ENCODE measurements at regions not wholly inside any gene's neighbourhood (a gene's known extent, or its start where the extent isn't known, plus 50 kb on each side); places are given as distances from the start of the nearest gene placed in this dataset.

DNA sequence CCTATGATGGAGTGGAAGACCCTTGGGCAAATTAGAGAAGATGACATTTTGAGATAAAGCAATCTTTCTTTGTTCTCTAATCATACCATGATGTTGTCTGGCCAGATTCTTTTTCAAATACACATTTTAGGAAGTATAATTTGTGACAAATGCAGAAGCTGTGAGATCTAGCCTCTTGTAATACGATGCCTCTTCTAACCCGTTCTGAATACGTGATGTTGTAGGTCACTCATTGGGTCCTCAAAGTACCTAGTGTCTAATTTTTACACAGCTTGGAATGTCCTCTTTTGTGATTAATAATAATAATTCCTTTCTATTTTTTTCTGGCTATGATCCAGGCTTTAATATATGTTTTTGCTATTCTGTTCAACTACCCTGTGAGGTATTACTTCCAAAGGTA lies 502.7 kb downstream of the NUF2 start:
- no peak for DNase-seq

DNA sequence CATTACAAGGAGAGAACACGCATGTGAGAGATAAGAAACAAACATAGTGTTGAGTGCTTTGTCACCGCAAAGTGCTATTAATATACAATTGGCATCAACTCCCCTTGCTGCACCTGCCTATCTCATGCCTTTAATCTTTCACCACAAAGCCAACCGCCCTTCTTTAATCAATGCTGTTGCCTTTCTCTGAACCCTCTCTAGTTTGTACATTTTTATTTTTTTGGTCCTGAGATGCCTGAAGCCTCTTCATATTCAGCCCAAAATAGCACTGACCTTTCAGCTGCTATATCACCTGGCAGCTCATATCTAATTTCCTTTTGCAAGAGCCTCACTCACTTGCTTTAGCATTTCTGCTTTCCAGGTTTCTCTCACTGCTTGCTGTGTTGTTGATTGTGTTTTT lies 504.7 kb downstream of the NUF2 start:
- DNase-seq = peak; percentile 97

DNA sequence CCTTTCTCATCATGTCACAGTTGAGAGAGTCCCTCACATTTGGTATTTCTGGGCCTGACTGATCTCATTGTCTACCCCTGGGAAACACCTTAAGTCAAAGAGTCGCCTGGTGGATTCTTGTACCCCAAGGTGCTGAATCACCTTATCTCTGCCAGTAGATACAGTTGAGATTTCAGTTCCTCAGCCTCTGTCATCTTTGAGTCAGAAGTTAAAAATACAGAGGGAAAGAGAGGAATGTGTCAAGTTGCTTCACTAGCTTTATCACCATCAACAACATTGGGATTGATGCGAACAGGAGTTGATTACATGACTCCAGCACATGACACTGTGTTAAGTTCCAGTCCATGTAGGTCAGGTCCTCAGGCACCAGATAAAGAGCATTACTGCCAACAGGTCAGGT lies 513.0 kb downstream of the NUF2 start:
- DNase-seq = no peak

DNA sequence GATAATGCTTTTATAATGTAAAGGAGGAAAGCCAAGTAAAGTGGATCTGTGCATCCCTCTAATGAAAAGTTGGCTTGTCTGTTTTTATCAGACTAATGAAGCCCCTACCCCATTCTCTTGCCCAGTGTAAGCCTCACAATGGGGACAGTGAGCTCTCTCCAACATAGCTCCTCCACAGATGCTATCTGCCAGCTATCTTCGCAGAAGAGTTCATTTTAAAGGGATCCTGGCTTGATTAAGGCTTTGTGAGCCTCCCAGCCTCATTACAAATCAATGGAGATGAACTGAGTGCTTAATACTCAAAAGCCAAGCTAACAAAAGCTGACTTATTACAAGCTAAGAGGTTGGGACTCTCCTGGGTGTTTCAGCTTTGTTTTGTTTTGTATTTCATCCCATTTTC lies 514.7 kb downstream of the NUF2 start:
- DNase-seq = no peak

DNA sequence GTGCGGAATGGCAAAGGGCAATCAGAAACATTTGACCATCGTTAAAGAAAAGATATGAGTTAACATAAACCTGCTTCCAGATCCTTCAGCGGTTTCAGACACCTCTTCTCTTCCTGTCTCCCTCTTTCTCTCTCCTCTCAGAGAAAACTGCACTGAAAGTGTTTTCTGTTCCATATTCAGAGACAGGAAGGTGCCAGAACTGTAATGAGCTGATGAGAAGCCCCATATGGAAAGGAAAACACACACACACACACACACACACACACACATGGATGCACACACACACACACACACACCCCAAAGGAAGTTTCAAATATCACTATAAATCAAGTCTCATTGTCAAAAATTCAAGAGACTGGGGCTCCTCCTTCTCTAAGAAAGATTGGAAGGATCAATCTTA lies 515.5 kb downstream of the NUF2 start:
- DNase-seq = no peak

DNA sequence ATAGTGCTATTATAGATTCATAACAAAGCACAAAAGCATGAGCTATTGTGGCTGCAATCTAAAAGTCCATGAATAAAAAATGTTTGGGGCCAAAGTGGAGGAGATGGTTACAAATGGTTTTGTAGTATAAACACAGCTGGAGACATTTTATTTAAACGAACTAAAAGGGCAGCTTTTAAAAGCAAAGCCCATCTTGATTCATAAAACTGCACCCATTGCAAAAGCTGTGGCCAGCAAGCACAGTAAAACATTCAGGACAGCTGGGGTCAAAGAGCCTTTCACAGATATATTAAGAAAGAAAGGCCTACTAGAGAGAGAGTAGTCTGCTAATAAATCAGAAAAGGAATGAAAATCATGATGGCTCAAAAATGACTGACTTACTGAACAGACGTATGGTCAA lies 520.8 kb downstream of the NUF2 start:
- DNase-seq = no peak

DNA sequence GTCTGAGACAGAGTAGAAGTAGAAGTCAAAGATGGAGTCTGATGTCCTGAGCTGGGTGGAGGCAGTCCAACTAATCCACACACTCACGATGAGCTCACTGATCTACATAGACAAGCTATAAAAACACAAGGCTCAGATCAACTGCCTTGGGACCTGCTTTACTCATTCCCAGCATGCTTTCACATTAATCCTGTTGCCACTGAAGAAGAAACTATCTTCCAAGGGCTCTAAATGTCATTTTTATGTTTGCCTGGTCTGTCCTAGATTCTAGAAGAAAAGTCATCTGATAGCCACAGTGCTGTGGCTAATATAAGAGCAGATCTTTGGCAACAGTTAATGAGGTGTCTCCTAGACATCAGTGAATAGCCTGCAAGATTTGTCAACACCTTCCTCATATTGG lies 522.7 kb downstream of the NUF2 start:
- no peak for DNase-seq

DNA sequence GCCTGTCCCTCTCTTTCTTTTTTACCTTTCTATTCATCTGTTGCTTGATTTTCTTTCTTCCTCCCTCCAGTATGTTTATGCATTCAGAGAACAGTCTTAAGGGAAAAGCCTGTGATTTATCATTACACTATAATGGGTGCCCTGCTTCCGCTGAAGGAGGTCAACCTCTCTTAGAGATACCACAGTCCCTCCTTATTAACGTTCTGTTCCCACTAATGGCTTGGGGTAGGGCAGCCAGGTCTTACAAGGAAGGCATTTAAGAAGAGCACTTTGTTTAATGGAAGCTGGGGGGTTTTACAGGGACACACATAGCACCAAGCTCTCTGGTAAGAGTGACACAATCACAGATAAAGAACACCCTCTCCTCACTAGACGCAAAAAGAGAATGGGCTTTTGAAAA lies 523.5 kb downstream of the NUF2 start:
- DNase-seq = no peak

DNA sequence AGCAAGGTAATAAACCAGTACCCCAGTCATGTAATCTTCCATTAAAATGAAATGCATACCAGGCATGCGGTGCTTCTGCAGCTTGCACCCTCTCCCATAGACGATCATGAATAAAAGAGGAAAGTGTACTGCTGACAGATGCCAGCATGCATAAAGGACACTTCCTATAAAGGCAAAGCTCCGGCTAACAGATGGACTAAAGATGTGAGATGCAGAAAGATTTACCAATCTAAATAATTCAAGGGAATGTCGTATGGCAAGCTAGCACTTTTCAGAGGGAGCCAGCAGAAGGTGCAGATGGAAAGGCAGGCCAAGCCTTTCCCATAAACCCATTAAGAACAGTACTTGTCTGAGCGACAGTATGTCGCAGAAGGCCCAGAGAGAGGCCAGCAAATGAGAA lies 542.0 kb downstream of the NUF2 start:
- DNase-seq = no peak

DNA sequence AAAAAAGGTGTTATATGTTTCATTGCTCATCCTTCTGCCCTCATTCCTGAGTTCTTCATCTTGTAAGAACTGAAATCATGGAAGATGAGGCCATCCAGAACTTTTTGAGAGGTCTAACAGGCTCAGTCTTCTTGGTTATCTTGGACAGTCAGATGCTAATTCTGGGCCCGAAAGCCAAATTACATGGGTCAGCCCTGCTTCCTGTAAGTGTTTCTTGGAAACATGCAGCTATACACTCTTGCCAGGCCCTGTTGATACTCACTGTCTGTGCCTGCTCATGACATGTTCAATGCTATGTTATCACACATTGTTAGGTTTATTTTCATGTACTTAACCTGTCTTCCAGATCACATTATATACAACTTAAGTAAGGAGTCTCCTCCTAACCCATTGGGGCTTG lies 542.5 kb downstream of the NUF2 start:
- no peak for DNase-seq

DNA sequence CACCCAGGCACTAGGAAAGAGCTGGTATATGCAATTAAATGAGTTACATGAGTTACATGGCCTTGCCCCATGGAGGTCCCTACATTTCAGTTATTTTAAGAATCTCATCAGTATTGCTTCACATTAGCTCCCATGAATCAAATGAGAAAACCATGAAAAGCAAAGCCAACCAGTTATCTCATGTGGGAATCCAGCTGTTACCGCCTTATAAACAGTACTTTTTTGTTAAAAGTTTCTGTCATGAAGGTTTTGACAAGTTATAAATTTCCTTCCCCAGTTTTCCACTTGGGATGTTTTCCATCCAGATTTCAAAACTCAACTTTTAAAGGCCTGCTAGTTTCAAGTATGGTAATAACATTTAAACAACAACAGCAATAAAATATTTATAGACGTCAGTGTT lies 544.8 kb downstream of the NUF2 start:
- no peak for DNase-seq

DNA sequence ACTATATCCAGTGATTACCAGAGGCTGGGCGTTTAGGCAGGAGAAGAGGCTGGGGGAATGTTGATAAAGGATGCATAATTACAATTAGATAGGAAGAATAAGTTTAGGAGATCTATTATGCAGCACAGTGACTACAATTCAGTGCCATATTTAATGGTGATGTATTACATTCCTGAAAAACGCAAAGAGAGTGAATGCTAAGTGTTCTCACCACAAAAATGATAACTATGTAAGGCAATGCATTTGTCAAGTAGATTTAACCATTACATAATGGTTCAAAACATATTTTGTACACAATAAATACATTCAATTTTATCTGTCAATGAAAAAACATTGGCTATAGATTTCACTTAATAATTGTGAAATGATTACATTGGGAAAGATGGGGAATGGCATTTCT lies 548.9 kb downstream of the NUF2 start:
- DNase-seq = no peak

DNA sequence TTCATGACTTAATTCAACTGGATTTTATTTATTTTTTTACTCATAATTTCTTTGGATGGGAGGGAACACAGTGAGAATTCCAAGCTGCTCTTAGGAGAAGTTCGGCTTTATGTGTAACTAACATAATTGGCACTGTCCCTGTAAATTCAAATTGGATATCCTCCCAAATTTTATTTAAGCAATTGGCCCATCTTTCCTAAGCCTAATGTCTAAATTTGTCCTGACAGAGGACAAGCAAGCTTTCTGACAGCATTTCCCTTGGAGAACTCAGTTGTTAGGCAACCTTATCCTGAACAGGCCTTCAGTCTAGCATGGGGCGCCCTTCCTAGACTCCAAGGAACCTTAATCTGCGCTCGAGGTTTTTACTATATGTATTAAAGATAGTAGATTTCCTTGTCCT lies 550.3 kb downstream of the NUF2 start:
- DNase-seq = no peak

DNA sequence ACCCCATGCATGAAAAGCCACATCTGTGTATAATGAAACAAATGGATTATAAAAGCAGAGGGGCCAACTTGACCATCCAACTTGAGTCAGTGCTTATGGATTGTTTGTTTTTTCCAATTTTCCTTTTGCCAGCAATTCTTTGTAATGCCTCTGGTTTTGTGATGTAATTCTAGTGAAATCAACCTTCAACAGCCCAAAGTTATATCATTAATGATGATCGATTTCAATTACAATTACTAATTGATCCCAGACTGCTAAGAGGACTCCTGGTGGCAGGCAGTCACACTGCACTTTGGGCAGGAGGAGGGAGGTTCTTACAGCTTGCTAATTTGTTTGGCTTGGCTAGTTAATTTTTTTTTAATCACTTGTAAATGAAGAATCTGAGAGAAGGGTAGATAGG lies 552.3 kb downstream of the NUF2 start:
- no peak for DNase-seq

DNA sequence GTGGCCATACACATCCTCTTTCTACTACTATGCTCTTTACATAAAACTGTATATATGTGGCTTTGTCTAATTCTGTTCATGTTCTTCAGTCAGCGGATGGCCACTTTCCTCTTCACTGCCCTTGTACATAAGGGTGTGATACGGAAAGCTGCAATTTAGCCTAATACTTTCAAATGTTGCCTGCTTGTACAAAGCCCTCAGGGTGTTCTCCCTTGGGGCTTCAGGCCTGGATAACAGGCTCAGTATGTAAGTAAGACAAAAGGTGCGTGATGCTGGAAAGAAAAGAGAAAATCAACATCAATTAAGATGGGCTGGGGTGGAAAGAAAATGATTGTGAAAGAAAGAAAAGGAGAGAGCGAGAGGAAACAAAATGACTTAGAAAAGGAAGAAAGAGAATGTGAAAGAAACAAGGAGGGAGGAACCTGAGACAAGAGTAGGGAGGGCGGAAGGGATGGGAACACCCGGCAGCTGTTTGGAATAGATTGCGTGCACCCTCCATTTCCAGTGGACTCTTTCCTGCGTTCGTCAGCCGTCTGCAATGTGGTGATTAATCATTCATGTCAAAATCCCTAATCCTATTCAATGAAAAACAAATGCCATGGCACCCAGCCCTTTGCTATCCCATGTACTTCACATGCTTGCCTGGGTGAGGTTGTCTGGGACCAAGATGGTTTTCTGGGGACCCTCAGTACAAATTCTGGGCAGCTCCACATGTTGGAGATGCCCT lies 553.6 kb downstream of the NUF2 start:
- DNase-seq = no peak

DNA sequence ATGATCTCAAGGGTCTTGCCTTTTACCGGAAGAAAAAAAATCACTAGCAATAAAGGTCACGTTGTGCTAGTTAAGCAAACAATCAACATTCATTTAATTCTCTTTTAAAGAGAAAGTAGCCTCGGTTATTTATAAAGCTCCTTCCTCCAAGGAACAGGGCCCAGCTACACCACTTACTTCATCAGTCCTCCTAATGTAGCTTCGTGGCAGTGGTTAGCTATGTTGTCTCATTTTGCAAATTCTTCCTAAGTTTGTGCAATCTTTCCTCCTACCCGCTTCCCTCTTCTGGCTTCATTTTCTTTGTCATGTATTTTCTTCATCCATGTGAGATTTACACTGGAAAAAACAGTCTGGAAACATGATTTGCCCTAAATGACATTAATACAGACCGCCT lies 554.2 kb downstream of the NUF2 start:
- DNase-seq = no peak

DNA sequence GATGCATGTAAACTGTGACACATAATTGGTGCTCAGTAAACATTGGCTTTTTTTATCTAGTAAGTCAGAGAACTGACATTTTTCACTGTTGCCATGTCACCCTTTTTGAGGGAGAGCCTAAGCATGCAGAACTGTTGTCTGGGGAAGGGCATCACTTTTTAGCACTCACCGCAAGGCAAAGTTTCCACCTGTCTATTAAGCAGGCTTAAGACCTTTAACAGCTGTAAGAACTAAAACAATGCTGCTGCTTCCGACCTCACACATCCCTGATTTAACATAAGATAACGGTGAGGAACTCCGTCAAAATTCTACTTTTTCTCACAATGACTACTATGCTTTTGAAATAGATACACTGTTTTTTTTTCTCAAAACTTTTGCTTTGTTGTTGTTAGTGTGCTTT lies 554.8 kb downstream of the NUF2 start:
- no peak for DNase-seq

DNA sequence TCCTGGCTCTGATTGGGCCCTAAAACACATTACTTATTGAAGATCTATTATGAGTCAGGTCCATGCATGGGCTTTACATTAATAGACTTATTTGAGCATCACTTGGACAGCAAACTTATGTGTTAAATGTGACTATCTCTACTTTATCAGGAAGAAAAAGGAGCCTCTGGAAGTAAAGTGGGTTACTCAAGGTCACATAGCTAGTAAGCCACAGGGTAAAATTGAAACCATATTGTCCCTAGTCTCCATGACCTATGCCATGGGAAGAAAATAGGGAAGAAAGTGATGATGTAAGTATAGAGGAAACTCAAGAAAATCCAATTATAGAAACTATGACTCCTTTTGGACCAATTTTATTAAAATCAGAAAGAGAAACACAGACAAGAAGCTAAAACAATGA lies 555.3 kb downstream of the NUF2 start:
- no peak for DNase-seq

DNA sequence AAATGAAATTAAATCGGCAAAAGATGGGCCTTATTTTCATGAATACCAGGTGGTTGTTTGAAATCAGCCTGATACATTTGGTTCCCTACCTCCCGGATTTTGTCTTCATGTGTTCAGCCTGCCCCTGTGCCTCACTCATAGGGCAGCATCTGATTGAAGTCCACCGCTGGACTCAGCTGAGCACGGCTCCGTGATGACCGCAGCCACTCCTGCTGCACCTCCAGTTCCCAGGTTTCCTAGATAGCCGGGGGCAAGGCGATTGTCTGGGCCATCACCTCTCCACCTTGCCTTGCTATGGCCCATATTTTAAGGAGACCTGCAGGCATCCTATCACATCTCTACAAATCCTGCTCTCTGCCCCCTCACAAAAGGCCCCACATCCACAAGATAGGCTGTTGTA lies 563.8 kb downstream of the NUF2 start:
- no peak for DNase-seq

DNA sequence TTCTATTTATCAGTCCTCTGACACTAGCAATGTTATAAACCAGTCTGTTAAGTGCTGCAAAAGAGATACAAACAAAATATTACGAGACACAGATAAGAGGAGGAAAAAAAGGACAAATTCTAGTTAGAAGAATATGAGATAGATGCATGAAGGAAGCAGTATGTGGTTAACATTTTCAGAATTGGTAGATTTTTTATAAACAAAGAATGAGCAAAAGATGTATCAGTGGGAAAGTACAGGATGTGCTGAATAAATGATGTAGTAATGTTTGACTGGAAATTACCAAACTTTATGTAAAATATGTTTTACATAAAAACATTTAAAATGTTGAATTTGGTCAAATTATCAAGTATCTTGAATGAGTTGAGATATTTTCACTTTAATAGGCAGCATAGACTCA lies 574.2 kb downstream of the NUF2 start:
- no peak for DNase-seq

DNA sequence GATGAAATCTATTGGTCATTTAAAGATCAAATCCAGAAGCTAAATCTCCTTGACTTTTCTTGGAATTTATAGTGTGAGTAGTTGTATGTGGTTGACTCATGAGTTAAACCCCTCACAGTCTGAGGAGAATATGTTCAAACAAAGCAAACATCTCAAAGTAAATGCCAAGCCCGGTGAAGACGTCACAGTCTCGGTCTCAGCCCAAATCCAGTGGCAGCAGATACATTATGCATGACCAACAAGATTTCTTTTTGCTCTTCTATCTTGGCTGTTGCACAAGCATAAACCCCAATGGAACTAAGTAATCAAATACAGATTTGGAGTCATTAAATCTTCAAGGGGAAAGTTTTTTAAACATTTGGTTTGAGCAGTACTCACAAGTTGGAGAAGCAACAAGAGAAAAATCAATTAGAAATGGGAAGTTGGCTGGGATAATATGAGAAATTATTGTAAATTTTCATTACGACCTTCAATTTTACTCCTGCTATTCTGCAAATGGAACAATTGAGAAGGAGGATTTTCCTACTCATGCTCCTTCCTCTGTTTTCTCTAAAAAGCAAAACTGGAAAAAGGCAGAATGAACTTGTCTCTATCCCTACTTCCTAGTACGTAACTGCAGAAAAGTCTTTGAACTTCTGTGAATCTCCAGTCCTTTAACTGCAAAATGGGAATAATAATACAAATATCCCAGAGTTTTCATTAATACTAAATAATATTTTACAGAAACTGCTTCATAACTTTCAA lies 575.8 kb downstream of the NUF2 start:
- no peak for DNase-seq

DNA sequence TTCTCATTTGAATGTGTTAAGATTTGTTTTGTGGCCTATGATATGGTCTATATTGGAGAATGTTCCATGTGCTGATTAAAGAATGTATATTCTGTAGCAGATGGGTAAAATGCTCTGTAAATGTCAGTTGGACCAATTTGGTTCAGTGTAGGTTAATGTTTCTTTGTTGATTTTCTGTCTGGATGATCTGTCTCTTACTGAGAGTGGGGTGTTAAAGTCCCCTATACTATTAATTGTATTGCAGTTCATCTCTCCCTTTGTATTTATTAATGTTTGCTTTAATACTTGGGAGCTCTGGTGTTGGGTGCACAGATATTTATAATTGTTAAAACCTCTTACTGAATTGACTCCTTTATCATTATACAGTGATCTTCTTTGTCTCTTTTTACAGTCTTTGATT lies 584.5 kb downstream of the NUF2 start:
- DNase-seq = no peak

DNA sequence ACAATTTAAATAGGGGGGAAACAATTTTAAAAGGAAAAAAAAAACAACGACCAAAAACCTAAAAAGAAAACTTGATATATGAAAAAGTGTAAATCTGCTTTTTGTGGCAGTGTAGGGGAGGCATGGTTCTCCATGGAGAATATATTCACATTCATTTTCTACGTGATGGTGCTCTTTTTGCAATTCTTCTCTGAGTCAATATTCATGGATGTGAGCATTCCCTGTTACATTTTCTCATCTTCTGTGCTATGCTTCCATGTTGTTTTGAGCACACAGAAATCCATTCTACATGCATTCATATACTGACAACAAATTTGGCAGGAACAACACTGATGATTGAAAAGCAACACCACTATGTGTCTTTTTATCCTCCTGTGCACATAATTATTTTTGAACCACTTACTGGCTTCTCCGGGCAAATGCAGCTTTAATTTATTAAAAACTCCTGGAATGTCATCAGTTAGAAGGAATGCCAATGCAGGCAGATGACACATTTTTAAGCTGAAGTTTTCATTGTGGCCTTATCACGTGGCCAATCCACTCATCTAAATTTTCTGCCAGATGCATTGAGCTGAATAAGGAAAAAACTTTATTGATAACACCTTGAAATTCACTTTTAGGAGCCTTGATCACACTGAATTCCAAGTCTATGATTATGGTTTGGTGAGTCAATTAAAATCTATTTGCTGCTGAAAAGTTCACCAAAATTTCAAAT lies 590.6 kb downstream of the NUF2 start:
- no peak for DNase-seq

DNA sequence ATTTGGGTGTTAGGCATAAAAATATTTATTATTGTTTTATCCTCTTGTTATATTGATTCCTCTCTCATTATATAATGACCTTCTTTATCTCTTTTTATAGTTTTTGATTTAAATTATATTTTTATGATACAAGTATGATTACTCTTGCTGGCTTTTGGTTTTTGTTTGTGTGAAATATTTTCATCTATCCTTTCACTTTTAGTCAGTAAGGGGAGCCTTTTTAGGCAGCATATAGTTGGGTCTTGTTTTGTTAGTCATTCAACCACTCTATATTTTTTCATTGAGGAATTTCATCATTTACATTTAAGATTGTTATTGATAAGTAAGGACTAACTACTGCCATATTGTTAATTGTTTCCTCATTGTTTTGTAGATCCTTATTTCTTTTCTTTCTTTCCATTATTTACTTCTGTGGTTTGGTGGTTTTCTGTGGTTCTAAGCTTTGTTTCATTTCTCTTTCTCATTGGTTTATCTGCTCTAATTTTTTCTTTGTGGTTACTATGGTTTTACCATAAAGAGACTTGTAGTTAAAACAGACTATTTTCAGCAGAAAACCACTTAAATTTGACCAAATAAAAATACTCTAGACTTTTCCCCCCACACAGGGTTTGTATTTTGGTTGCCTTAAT lies 593.1 kb downstream of the NUF2 start:
- DNase-seq = no peak

Data from NCI-H1105 treated with DMSO at 0.1 percent for 48 hours (cell line).